GM21529 (cell line): ENCODE measurements at regions not wholly inside any gene's neighbourhood (a gene's known extent, or its start where the extent isn't known, plus 50 kb on each side); places are given as distances from the start of the nearest gene placed in this dataset.

Experiments used
- ATAC-seq: cut with Tn5 transposase; IDR thresholded peaks from one replicate; pipeline ENCODE4 v1.9.1; 2021; ENCODE audit not compliant: unreplicated experiment

- no peak for ATAC-seq
These were observed 250.4 kb downstream of the RHOU start for GRCh38 chr1:228985661-228986060.

GRCh38 chr1:228986093-228986904 lies 251.0 kb downstream of the RHOU start:
- ATAC-seq, result no peak

GRCh38 chr1:228987286-228987685 lies 252.0 kb downstream of the RHOU start:
- ATAC-seq, result no peak

DNA sequence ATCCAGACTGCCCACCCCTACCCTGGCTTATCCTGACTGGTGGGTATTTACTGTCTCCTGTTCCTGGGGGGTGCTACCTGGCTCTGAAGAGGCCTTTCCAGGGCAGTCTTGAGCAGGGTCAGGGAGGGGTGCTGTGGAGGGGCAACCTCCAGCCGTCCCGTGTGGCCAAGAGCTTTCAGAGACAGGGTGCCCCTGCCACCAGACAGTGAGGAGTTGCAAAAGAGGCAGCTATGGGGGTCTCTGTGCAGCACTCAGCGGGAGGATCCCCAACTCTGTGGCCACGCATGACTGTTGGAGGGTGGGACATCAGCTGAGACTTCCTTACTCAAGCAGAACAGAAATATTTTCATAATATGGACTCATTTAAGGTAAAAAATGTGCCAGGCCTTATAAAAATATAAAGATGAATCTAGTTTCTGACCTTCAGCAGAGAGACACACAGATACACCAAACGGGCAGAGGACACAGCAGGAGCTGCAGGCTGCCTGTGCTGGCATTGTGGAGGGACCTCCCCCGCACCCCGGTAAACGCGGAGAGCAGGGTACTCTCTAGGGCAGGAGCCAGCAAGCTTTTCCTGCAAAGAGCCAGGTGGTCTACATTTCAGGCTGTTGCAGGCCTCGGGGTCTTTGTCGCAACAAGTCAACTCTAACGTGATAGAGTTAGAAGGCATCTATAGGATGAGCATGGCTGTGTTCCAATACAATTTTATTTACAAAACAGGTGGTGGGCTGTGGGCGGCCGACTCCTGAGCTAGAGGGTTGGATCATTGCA lies 252.6 kb downstream of the RHOU start:
- ATAC-seq, result no peak

DNA sequence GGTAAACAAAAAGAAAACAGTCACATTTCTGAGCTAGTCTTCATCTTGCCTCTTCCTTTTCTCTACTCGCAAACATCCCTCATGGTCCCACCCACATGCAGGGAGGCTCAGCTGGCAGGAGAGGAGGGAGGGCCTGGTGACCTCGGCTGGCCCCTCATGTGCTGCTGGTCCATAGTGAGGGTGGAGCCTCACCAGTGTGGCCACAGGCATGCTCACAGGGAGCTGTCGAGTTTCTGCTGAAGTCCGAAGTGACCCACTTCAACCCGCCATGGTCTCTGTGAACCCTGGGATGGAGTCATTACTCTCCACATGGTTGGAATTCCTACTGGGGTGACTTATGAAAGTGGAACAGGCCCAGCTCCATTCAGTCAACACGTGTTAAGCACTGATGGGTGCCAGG lies 253.4 kb downstream of the RHOU start:
- ATAC-seq, result no peak

DNA sequence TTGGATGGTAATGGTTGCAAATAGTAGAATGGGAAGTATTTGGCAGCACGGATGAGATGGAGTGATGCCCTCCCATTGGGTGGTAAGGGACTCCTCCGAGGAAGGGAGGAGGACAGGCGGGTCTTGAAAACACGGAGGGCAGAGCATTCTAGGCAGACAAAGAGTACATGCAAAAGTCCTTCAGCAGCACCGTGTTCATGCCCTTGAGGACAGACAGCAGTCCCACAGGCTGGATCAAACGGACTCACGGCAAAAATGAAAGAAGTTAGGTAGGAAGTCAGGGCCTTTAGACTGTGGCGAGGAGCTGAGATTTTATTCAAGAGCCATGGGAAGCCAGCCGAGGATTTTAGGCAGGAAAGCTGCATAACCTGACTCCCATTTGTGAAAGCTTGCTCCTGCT lies 253.9 kb downstream of the RHOU start:
- ATAC-seq, result no peak

DNA sequence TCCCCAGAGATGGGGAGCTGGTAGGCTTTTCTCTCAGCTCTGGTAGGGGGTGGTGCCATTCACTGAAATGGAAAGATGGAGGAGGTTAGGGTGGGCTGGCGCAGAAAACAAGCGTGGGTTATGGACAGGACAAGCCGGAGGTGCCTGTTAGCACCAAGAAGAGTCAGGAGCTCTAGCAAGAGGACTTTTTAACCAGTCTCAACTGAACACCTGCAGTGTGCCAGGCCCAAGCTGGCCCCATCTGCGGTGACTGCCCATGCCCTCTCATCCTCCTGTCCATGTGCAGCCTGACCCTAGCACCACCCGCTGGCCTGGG lies 254.4 kb downstream of the RHOU start:
- ATAC-seq, result no peak

DNA sequence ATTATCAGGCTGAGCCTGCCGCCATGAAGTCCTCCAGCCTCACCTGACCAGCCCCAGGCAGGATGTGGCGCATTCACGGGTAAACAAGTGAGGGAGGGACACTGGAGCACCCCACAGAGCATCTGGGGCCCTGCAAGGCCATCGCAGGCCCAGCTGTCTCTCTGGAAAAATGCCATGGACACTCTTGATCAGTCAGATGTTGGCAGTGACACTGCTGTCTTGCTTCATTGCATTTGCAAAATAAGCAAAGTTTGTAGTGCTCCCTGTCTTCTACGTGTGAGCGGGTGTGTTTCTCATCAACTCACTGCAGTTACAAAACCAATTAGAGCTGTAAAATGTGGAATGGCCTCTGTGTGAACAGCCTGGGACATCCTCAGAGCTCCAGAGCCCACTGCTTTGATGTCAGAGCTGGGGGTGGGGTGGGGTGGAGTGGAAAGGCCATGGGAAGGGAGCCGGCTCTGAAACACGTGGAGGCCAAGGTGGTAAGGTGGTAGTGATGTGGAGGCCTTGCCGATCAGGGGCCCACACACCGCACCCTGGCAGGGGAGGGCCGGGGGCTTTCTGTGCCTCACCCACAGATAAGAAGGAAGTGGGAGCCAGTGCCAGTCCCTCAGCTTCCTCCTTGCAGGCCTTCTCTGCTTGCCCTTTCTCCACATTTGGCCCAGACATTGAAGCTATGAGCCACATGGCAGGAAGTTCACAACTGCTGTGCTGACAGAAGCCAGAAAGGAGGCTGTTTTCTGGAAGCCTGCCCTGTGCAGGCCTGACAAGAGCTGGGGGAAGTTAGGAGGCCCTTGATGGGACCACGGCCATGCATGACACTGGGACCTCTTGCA lies 254.9 kb downstream of the RHOU start:
- no peak for ATAC-seq

GRCh38 chr1:228990906-228991569 lies 255.8 kb downstream of the RHOU start:
- no peak for ATAC-seq

DNA sequence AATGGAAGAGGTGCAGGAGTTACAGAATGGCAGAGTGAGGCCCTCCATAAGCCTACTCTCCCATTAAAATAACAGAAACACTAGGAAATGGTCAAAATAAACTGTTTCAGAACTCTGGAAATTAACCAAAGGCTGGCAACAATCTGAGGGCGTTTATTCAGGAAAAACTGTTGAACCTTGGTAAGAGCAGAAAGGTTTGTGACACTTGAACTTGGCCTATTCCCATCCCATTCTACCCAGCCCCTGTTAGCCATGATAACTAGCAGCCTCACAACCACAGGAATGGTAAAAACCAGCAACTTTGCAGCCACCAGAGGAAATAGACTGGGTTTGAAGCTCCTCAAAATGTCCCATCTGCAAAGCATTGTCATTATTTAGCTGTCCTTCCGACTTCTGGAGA lies 256.8 kb downstream of the RHOU start:
- no peak for ATAC-seq

DNA sequence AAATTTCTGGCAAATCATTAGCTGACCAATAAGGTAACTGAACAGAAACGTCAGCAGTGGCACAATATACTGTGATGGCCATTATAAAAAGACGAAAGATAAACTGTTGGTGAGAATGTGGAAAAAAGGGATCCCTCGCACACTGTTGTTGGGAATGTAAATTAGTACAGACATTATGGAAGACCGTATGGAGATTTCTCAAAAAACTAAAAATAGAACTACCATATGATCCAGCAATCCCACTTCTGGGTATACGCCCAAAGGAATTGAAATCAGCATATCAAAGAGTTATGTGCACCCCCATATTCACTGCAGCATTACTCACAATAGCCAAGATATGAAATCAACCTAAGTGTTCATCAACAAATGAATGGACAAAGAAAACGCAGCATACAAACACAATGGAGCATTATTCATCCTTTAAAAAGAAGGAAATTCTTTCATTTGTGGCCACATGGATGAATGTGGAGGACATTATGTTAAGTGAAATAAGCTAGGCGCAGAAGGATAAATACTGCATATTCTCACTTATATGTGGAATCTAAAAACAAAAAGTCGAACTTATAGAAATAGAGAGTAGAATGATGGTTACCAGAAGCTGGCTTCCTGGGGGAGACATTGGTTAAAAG lies 257.7 kb downstream of the RHOU start:
- no peak for ATAC-seq

- ATAC-seq, result no peak
These were observed 259.7 kb downstream of the RHOU start for GRCh38 chr1:228994676-228995594.

- no peak for ATAC-seq
These were observed 261.0 kb downstream of the RHOU start for GRCh38 chr1:228996281-228996680.

- ATAC-seq, result no peak
These were observed 262.5 kb downstream of the RHOU start for GRCh38 chr1:228997721-228998144.

GRCh38 chr1:228998179-228998578 lies 262.9 kb downstream of the RHOU start:
- ATAC-seq, result no peak

DNA sequence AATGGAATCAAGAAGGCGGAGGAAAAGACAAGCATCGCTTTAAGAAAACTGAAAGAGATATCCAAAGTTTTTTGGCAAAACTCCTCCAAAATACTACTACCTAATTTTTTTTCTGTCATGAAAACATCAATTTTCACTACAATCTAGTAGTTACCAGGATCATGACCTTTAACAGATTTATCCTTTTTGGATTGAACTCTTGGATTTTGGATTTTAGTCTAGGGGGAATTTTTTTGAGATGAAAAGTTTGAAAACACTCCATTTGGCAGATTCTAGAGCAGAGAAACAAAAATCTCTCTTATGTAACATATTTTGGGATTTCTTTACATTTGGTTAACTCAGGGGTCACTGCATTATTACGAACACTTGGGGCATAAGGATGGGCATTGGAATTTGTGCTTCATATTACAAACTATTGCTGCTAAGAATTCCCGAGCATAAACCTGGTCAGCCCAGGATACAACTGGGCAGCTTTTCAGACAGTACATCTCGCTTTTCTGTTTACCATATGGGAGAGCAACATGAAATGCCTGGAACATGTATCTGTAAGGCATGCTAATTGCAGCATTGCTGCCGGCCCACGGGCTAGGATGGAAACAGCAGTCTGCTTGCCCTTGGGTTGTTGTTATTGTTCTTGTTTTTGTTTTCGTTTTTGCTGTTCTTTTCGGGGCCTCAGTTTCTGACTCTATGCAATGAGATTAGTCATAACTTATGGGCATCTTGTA lies 264.3 kb downstream of the RHOU start:
- no peak for ATAC-seq

- ATAC-seq, result no peak
These were observed 264.9 kb downstream of the RHOU start for GRCh38 chr1:229000187-229000586.

DNA sequence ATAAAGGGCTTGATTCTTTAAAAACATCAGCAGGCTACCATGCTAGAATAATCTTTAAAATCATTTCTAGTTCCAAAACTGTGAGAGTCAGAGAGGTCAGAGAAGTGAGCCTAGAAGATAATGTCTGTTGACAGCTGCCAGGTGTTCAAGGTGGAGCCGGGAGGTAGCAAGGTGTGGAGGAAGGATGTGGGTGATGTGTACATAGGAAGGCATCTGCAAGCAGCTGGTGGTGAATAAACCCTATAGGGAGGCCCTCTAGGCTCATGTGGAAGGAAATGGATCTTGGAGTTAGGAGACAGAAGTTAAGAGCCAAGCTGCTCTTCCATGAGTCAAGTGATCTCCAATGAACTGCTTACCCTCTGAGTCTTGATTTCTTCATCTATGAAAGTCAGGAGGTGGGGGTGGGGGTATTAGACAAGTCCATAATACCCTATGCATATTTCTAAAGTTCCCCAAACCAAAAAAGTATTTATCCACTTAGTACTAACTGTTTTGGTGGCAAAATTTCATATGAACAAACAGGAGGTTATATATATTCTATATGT lies 266.3 kb downstream of the RHOU start:
- ATAC-seq, result no peak

- ATAC-seq, result no peak
These were observed 266.8 kb downstream of the RHOU start for GRCh38 chr1:229002037-229002436.
